HG03064 (cell line): ENCODE measurements at regions not wholly inside any gene's neighbourhood (a gene's known extent, or its start where the extent isn't known, plus 50 kb on each side); places are given as distances from the start of the nearest gene placed in this dataset.
A peak's percentile ranks its signal among the peaks of the same experiment; 100 is the strongest.
"Not testable (repeated sequence)": the region's sequence is repeated elsewhere in the genome, so short reads cannot be mapped to it uniquely, and the experiment has no call there.

Source experiments
- ATAC-seq: cut with Tn5 transposase; IDR thresholded peaks from one replicate; pipeline ENCODE4 v1.9.1; 2021; ENCODE audit warnings: low read depth; ENCODE audit not compliant: unreplicated experiment

- no peak for ATAC-seq
Measured at GRCh38 chr14:30252783-30253674, 305.9 kb upstream of the G2E3 start.

DNA sequence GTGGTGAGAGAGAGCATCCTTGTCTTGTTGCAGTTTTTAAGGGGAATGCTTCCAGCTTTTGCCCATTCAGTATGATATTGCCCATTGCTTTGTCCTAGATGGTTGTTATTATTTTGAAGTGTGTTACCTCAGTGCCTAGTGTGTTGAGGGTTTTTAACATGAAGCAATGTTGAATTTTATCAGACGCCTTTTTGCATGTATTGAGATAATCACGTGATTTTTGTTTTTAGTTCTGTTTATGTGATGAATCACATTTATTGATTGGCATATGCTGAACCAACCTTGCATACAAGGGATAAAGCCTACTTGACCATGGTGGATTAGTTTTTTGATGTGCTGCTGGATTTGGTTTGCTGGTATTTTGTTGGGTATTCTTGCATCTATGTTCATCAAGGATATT is 302.3 kb upstream of the G2E3 start:
- no peak for ATAC-seq

GRCh38 chr14:30257946-30258661 is 300.9 kb upstream of the G2E3 start:
- no peak for ATAC-seq

DNA sequence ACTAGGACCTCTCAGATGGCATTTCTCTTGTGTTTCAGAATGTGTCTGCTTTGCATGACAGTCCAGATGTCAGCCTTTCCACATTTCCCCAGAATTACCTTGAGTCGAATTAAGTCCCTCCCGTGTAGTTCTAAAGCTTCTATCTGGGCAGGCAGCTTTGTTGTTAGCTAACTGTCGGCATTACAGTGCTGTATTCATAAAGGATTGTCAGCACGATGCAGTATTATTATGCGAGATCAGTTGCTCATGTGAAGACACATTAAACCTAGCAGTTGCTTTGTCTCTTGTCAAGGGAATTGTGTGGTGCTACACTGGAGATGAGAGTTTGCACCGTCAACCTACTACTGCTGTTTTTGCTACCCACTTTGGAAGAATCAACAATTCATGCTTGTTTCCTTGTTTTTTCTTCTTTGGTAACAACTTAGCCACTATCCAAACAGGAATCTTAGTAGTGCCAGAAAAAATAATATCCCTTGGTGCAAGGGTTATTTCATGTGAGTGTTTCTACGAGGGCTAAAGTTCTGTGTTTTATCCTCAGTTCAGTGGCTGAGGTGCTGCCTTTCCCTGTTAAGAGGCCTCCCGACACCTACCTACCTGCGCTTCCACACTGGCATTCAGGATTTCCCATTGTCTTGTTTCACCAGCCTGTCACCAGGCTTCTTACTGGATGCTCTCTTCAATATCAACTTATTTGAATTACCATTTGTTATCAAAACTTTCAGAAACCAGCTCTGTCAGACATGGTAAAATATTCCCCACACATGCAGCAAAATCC is 297.9 kb upstream of the G2E3 start:
- no peak for ATAC-seq

- no peak for ATAC-seq
Measured at GRCh38 chr14:30264161-30264560, 294.8 kb upstream of the G2E3 start.

- ATAC-seq: no peak
Measured at GRCh38 chr14:30266290-30266689, 292.7 kb upstream of the G2E3 start.

DNA sequence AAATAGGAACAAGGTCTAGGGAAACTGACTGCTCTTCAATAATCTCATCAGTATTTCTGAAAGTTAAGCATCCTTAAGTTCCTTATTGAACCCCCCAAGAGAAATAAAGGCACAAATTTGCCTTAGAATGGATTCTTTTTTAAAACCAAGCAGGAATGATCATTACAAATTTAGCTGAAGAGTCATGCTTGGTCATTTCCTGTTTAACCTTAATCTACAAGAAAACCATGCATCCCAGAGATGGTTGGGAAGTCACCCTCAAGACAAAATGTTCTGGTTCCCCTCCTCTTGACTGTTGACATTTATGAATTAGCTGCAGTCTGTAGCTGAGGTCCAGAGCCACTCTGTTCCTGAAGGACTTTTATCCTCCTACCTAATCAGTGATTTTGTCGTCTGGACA is 291.8 kb upstream of the G2E3 start:
- no peak for ATAC-seq

GRCh38 chr14:30270200-30271161 is 288.5 kb upstream of the G2E3 start:
- peak; percentile 92 for ATAC-seq

- ATAC-seq: no peak
Measured at GRCh38 chr14:30271811-30272323, 287.1 kb upstream of the G2E3 start.

DNA sequence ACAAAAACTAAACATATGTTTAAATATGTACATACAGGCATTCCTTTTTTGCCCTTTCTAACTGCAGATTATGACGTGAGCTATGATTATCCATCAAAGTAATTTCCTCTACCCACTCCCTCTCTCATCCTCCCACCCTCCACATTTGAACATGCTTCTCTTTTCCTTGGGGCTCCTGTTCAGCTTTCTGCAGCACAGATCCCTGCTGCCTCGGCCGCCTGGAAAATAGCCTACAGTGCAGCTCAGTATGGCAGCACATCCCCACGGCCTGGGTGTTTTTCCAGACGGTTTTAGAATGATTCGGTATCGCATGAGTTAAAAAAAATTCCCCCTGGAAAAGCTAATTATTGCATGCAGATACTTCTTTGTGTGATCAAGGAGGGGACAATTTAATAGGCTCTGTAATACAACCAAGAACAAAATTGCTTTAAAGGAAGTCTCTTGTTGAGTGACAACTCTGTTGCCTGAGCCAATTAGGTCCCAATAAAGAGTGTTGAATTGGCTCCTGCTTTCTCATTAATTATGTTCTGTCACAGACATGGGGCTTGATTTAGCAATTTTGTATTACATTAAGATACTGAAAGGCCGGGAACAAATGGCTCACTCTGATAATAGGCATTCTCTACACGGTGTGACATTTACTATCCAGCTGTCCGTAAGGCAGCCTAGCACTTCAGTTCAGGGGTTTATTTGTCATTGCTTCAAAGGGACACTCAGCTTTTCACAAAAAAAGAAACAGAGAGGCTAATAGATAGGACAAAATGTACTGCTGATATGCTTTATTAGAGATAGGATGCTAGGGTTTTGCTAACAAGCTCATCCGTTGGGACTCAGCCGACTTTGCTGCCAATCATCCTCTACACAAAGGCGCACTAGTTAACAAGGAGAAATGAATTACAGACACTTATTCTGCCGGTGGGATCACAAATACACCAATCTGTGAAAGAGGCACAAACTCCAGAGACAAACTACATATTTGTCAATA is 285.8 kb upstream of the G2E3 start:
- ATAC-seq: no peak

GRCh38 chr14:30275604-30276003 is 283.4 kb upstream of the G2E3 start:
- ATAC-seq: no peak

DNA sequence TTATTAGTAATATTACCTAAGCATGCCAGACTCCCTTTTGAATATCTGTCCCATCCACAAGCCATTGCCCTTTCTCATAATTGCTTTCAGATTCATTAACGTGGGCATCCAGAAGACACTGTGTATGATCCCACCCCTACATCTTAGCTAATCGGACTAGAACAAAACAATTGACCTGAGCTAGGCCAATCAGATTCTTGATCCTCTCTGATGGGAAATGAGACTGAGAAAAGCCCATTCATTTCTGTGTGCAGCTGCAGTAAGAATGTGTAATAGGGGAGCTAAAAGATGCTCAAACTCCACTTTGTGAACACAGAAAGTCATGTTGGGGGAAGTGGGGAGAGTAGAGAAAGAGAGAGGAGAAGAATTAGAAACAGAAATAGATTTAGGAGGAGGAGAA is 281.7 kb upstream of the G2E3 start:
- ATAC-seq: no peak

- ATAC-seq: not testable (repeated sequence)
Measured at GRCh38 chr14:30278856-30279255, 280.1 kb upstream of the G2E3 start.

- ATAC-seq: no peak
Measured at GRCh38 chr14:30283822-30284446, 275.0 kb upstream of the G2E3 start.

DNA sequence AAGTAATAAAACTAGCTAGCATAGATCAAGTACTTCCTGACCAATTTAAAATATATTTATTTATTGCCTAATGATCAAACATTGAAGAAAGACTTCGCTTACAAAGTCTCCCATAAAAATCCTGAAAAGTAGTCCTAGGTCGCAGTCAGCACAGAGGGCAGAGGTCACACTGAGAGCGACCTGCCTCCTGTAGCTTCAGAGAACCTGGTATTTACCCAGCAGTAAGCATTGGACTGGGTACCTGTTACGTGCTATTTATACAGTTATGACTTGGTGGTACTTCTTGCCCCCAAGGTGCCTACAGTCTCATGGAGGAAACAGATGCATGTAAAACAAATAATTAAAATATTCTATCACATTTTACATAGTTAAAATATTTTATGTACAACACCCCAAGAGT is 274.1 kb upstream of the G2E3 start:
- no peak for ATAC-seq

DNA sequence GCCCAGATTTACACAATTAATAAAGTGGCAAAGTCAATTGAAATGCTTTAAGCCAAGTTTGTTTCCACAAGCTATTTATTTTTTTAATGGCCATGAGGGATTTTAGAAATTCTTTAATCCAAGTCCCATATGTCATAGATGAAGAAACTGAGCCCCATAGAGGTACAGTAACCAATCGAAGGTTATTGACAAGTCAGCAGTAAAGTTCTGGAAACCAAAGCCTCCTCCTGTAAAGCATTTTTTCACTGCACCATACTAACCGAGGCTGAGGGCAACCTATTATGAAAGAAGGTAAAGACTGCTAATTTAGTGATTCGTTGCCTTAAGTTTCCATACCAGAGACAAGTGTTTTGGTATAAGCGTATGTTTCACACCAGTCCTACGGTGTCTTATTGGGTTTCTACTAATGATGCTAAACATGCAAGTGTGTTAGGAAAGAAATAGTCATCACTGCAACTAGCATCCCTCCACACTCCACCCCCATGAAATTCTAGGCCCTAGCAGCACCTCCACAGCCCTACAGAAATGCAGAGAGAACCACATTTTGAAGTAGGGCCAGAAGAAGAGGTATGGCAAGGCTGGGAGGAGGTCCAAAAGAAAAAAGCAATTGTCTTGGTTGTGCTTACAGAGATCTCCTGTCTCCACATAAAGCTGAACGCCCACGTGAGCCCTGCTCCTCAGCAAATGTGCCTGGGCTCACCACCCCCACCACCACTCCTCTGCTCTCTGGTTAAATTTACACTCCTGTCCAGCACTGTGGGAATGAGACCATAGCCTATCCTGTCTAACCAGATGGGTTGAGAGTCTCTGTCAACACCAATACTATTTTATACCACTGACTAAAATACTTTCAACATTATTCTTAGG is 271.1 kb upstream of the G2E3 start:
- ATAC-seq: no peak

DNA sequence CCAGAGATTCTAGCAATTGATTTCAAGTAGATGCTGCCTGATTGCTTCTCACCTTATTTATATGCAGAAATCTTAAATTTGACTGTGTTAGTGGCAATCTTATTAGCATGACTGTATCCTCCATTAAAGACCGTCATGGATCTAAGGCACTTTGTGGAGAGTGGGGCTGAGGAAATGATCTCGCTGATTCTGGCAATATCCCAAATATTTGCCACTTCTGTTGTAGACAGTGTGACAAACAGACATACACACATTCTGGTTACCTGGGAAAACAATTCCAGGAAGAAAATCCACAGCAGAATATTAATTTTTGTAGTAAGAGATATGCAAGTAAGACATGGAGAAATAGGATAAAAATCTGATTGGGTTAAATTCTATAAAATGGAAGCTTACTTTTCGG is 269.0 kb upstream of the G2E3 start:
- ATAC-seq: no peak
